ENCODE measurements at regions not wholly inside any gene's neighbourhood (a gene's known extent, or its start where the extent isn't known, plus 50 kb on each side); places are given as distances from the start of the nearest gene placed in this dataset.

DNA sequence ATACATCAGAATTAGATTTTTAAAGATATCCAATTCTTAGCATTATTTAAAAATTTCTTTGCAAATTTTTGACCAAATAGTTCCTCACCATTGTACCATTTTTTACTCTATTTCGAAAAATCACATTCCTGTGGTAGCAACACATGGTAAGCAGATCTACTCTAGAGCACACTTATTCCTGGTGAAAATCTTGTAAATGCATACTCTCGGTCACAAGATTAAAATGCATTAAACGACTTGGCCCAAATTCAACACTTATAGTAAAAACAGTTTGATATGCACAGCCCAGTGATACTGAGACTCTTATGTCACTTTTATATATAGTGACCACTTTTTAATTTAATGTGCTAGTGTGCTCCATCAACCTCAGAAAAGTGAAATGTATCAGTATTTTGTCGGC, 208.8 kb upstream of the TARS1 start:
- TF ChIP-seq, protein P1, sequence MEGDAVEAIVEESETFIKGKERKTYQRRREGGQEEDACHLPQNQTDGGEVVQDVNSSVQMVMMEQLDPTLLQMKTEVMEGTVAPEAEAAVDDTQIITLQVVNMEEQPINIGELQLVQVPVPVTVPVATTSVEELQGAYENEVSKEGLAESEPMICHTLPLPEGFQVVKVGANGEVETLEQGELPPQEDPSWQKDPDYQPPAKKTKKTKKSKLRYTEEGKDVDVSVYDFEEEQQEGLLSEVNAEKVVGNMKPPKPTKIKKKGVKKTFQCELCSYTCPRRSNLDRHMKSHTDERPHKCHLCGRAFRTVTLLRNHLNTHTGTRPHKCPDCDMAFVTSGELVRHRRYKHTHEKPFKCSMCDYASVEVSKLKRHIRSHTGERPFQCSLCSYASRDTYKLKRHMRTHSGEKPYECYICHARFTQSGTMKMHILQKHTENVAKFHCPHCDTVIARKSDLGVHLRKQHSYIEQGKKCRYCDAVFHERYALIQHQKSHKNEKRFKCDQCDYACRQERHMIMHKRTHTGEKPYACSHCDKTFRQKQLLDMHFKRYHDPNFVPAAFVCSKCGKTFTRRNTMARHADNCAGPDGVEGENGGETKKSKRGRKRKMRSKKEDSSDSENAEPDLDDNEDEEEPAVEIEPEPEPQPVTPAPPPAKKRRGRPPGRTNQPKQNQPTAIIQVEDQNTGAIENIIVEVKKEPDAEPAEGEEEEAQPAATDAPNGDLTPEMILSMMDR (conservative IDR thresholded peaks at IDR 0.05): no peak
- TF ChIP-seq ZFX (IDR thresholded peaks at IDR 0.05): no peak
